ENCODE measurements at regions not wholly inside any gene's neighbourhood (a gene's known extent, or its start where the extent isn't known, plus 50 kb on each side); places are given as distances from the start of the nearest gene placed in this dataset.

DNA sequence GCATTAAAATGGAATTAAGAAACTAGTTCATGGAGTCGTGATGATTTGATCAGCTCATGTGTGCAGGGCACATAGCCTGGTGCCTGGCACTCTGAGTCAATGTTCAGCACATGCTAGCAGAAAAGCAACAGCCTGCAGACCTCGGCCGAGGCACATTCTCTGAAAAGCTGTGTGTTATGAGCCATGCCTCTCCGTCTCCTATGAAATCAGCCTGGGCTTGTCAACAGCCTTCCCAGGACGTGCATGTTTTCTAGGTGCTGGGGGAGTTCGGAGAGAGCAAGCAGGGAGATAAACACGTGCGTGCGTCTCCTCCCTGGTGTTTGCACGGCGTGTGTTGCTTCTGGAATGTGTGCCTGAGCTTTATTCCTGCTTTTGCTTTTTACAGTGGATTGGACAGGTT, 207.8 kb upstream of the KCNG1 start:
- Histone ChIP-seq H3K9ac (ENCODE audit: low read length) (no peak overlapping the region), H3K27me3 (ENCODE audit: low read length) (no peaks in the 10 kb centered on the region), H3K79me2 (ENCODE audit: insufficient read depth, low read length) (no peaks in the 10 kb centered on the region), H3F3A (ENCODE audit: insufficient read depth) (no peaks in the 10 kb centered on the region), H3K4me3 (ENCODE audit: insufficient read depth, low read length, poor library complexity, severe bottlenecking) (no peak overlapping the region), H4K20me1 (ENCODE audit: low read depth, low read length) (no peaks in the 10 kb centered on the region), H3K27ac (ENCODE audit: low read depth, low read length) (no peak overlapping the region), H2AFZ (ENCODE audit: low read depth, low read length, severe bottlenecking) (no peak overlapping the region), H3K9me2 (replicated peaks; ENCODE audit: insufficient read depth, low read length) (no peaks in the 10 kb centered on the region), H3K4me2 (ENCODE audit: low read depth, low read length, poor library complexity, severe bottlenecking) (no peak overlapping the region), H3K9me3 (ENCODE audit: insufficient read depth, low read length) (no peaks in the 10 kb centered on the region), H3K36me3 (ENCODE audit: low read length) (no peaks in the 10 kb centered on the region)
- no peak for TF ChIP-seq EZH2phosphoT487 (conservative IDR thresholded peaks at IDR 0.05; ENCODE audit: low read length)
- TF ChIP-seq, protein P1, sequence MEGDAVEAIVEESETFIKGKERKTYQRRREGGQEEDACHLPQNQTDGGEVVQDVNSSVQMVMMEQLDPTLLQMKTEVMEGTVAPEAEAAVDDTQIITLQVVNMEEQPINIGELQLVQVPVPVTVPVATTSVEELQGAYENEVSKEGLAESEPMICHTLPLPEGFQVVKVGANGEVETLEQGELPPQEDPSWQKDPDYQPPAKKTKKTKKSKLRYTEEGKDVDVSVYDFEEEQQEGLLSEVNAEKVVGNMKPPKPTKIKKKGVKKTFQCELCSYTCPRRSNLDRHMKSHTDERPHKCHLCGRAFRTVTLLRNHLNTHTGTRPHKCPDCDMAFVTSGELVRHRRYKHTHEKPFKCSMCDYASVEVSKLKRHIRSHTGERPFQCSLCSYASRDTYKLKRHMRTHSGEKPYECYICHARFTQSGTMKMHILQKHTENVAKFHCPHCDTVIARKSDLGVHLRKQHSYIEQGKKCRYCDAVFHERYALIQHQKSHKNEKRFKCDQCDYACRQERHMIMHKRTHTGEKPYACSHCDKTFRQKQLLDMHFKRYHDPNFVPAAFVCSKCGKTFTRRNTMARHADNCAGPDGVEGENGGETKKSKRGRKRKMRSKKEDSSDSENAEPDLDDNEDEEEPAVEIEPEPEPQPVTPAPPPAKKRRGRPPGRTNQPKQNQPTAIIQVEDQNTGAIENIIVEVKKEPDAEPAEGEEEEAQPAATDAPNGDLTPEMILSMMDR (IDR thresholded peaks at IDR 0.05; ENCODE audit: insufficient read depth, low read length, poor library complexity, severe bottlenecking) = no peak

DNA sequence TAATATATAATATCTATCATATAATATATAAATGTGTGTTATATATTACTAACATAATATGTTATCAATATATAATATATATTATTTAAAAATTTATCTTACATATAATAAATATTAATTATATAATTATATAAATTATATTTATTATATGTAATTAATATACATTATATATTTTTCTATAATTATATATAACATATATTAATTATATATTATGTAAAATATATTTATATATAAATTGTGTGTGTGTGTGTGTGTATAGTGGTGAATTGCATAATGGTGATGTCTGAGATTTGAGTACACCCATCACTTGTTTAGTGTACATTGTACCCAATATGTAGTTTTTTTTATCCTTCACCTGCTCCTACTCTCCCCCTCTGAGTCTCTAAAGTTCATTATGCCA, 205.9 kb upstream of the KCNG1 start:
- no peak overlapping the region for H3K27ac ChIP-seq (ENCODE audit: low read depth, low read length)
- H3K27me3 ChIP-seq (ENCODE audit: low read length) = no peaks in the 10 kb centered on the region
- no peaks in the 10 kb centered on the region for H3K36me3 ChIP-seq (ENCODE audit: low read length)
- H3F3A ChIP-seq (ENCODE audit: insufficient read depth) = no peaks in the 10 kb centered on the region
- H4K20me1 ChIP-seq (ENCODE audit: low read depth, low read length) = no peaks in the 10 kb centered on the region
- TF ChIP-seq EZH2phosphoT487 (conservative IDR thresholded peaks at IDR 0.05; ENCODE audit: low read length) = no peak
- TF ChIP-seq, protein P1 (IDR thresholded peaks at IDR 0.05; ENCODE audit: insufficient read depth, low read length, poor library complexity, severe bottlenecking) = no peak
- no peaks in the 10 kb centered on the region for H3K79me2 ChIP-seq (ENCODE audit: insufficient read depth, low read length)
- H2AFZ ChIP-seq (ENCODE audit: low read depth, low read length, severe bottlenecking) = no peak overlapping the region
- H3K9me2 ChIP-seq (replicated peaks; ENCODE audit: insufficient read depth, low read length) = no peaks in the 10 kb centered on the region
- H3K9ac ChIP-seq (ENCODE audit: low read length) = no peak overlapping the region
- H3K4me3 ChIP-seq (ENCODE audit: insufficient read depth, low read length, poor library complexity, severe bottlenecking) = no peak overlapping the region
- no peak overlapping the region for H3K4me2 ChIP-seq (ENCODE audit: low read depth, low read length, poor library complexity, severe bottlenecking)
- no peaks in the 10 kb centered on the region for H3K9me3 ChIP-seq (ENCODE audit: insufficient read depth, low read length)

DNA sequence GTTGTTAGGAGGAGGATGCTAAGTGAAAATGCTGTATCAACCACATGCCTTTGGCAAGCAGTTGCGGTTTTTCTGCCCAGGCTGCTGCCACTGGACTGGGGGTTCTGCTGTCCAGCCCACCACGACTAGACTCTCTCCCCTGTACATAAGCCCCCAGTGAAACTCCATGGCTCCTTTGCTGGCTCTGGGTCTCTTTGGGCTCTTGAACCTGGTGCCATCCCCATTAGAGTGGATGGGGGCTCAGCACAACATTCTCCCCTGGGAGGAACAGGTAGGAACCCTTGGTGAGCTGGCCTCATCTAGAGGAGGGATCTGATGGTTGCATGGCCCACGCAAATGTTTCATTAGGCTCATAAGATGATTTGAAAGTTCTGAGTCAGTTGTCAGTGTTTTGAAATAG, 204.8 kb upstream of the KCNG1 start:
- Histone ChIP-seq H3K9me3 (ENCODE audit: insufficient read depth, low read length) (no peaks in the 10 kb centered on the region), H3F3A (ENCODE audit: insufficient read depth) (no peaks in the 10 kb centered on the region), H3K79me2 (ENCODE audit: insufficient read depth, low read length) (no peaks in the 10 kb centered on the region), H3K4me2 (ENCODE audit: low read depth, low read length, poor library complexity, severe bottlenecking) (no peak overlapping the region), H3K27ac (ENCODE audit: low read depth, low read length) (no peak overlapping the region), H3K4me3 (ENCODE audit: insufficient read depth, low read length, poor library complexity, severe bottlenecking) (no peak overlapping the region), H2AFZ (ENCODE audit: low read depth, low read length, severe bottlenecking) (no peak overlapping the region), H3K9ac (ENCODE audit: low read length) (no peak overlapping the region), H4K20me1 (ENCODE audit: low read depth, low read length) (no peaks in the 10 kb centered on the region), H3K9me2 (replicated peaks; ENCODE audit: insufficient read depth, low read length) (no peaks in the 10 kb centered on the region), H3K27me3 (ENCODE audit: low read length) (no peaks in the 10 kb centered on the region), H3K36me3 (ENCODE audit: low read length) (no peaks in the 10 kb centered on the region)
- TF ChIP-seq EZH2phosphoT487 (conservative IDR thresholded peaks at IDR 0.05; ENCODE audit: low read length) = no peak

DNA sequence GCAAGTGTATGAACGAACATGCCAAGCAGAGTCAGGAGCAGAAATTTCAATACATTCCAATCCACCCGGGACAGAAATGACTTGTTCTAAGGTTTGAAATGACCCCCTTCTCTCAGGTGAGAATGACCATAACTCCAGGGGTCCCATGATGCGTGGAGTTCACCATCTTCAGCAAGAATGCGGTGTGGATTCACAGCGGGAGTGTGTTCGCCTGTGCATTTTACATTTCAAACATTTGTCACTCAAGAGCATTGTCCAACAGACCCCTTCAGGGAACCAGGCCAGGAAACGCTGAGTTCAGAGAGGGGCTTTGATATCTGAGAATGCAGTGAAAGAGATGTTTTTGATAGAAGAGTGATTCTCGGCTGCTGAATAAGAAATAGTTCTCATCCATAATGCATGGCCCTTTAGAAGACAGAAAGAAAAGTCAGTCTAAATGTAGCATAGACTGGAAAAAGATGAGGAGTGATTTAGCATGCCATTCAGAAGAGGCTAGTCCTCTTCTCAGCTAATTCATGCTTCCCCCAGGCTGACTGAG, 200.3 kb upstream of the KCNG1 start:
- no peak overlapping the region for H2AFZ ChIP-seq (ENCODE audit: low read depth, low read length, severe bottlenecking)
- no peak overlapping the region for H3K4me3 ChIP-seq (ENCODE audit: insufficient read depth, low read length, poor library complexity, severe bottlenecking)
- no peaks in the 10 kb centered on the region for H3K79me2 ChIP-seq (ENCODE audit: insufficient read depth, low read length)
- H3K27ac ChIP-seq (ENCODE audit: low read depth, low read length) = no peak overlapping the region
- no peak overlapping the region for H3K4me2 ChIP-seq (ENCODE audit: low read depth, low read length, poor library complexity, severe bottlenecking)
- no peaks in the 10 kb centered on the region for H3K9me2 ChIP-seq (replicated peaks; ENCODE audit: insufficient read depth, low read length)
- H3K9ac ChIP-seq (ENCODE audit: low read length) = no peak overlapping the region
- no peaks in the 10 kb centered on the region for H3K27me3 ChIP-seq (ENCODE audit: low read length)
- no peaks in the 10 kb centered on the region for H4K20me1 ChIP-seq (ENCODE audit: low read depth, low read length)
- TF ChIP-seq EZH2phosphoT487 (conservative IDR thresholded peaks at IDR 0.05; ENCODE audit: low read length) = no peak
- TF ChIP-seq, protein P1 (IDR thresholded peaks at IDR 0.05; ENCODE audit: insufficient read depth, low read length, poor library complexity, severe bottlenecking) = no peak
- no peaks in the 10 kb centered on the region for H3K36me3 ChIP-seq (ENCODE audit: low read length)
- no peaks in the 10 kb centered on the region for H3K9me3 ChIP-seq (ENCODE audit: insufficient read depth, low read length)
- no peaks in the 10 kb centered on the region for H3F3A ChIP-seq (ENCODE audit: insufficient read depth)

Measured in SU-DHL-6 (cell line).